NCI-H526 treated with DMSO at 0.1 percent for 48 hours (cell line): ENCODE measurements at regions not wholly inside any gene's neighbourhood (a gene's known extent, or its start where the extent isn't known, plus 50 kb on each side); places are given as distances from the start of the nearest gene placed in this dataset.

Experiments used
- DNase-seq: peaks from one replicate; lab custom pipeline; 2025; lab: John Stamatoyannopoulos, UW

DNA sequence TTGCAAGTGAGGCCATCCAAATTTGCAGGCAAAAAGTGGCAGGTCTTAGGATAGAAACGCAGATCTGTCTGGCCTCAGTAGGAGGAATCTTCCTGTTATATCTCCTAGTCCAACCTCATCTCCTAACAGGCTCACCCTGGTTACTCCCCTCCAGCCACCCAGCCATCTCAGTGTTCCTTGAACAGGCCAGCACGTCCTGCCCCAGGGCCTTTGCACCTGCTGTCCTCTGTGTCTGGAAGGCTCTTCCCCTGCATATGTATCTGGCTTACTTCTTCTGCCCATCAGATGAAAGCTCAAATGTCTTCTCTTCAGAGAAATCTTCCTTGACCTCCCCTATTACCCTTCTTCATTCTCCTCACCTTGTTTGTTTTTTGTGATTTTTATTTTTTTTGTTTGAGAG is 107.3 kb upstream of the ALDH1B1 start:
- no peak for DNase-seq

DNA sequence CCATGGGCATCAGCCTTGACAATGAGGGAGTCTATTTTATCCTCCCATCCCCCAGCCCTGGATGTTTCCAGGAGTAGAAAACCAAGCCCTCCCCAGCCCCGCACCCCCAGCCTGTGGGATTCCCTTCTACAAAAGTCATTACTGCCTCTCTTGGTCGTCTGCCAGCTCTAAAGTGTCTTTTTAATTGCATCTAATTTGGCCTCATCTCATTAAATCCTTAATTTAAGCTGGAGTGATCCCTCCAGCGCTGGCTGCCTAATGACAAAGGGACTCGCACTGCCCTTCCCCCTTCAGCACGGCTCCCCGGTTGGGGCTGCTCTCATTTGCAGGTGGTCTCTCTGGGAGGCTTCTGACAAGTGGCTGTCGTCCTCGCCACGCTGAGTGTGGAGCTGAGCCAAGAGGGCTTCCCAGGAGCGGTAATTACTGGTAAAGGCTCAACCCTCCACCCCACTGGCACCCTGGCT is 107.9 kb upstream of the ALDH1B1 start:
- no peak for DNase-seq

DNA sequence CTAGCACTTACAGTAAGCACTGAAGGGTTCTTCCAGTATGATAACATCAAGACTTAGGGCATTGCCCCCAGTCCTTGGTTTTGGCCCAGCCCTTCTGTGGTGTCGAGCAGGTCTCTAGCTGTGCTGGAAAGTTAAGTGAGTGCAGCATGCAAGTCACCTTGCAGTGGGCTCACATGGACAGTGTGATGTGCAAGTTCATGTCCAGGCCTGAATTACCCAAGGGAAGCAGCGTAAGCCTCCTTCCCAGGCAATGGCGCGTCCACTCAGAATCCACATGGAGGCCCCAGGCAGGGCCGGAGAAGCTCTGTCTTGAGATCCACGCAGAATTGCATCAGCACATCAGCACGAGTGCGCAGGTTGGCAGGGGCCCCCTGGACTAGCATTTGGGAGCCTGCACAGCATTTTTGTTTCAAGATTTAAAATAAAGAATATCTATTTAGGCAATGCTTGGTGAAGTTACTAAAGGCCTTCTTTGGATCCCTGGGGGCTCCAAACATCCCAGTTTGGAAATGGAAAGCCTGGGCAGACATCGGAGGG is 108.4 kb upstream of the ALDH1B1 start:
- DNase-seq, result no peak

DNA sequence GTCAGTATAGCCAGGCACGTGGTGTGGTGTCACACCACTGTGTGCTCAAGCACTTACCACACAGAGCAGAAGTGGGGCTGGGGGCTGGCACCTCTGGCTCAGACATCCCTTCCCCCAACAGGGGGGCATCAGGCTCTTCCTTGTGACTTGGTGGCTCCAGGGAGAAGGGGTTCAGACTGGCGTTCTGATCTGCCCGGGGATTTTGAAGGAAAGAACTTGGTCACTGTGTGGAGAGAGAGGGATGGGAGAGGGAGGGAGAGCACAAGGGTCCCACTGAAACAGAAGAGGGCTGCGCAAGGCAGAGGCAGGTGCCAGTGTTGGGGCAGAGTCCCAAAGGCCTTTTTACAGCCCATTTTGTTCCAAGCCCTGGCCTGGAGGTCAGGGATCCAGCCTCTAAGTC is 109.7 kb upstream of the ALDH1B1 start:
- DNase-seq, result no peak

DNA sequence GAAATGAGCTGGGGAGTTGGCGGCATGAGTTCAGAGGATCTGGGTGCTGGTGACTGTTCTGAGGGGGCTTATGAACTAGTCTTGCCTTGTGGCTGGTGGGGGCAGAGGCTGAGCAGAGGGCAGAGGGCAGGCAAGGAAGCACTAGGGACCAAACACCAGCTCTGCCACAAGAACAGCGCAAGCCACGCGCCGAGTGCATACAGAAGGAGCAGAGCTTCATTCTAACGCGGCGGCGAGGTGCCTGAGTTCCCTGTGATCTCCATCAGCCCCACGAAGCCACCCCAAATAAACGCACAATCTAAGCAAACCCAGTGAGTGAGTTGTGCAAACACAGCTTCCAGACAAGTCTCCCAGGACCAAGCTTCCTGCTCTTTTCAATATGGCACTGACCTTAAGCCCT is 110.6 kb upstream of the ALDH1B1 start:
- DNase-seq, result no peak

DNA sequence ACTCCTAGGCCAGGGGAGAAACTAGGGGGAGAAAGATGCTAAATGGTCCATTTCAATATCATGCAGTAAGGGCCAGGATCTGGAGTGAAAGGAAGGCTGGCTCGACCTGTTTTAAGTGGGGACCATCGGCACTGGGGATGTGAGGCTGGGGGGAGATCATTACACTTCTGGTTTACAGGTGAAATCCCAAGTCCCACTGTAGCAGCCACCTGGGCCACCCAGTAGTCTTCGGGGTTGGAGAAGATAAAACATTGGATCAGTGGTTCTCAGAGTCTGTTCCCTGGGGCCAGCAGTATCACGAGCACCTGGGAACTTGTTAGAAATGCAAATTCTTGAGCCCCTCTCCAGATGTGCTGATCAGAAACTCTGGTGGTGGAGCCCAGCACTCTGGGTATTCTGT is 111.3 kb upstream of the ALDH1B1 start:
- DNase-seq, result no peak

DNA sequence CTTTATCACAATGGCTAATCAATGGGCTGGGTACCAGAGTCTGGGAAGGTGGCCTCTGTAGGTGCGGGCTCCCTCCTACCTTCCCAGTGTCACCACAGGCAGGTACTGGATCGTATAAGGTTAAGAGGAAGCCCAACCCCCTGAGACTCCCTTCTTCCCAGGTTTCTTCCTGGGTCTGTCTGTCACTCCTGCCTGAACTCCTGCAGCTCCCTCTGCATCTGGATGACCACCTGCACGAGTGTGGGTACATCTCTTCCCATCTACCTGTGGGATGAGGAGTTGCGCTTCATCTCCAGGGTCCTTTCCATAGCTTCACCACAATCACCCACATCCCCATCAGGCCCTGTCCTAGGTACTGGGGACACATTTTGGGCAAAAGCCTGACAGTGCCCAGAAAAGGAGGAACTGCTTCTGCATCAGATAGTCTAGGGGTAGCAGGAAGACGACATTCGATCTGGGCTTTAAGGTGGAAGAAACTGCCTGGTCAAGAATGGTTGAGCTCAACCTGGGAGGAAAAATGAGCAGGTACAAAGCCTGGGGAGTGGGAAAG is 112.2 kb upstream of the ALDH1B1 start:
- no peak for DNase-seq

DNA sequence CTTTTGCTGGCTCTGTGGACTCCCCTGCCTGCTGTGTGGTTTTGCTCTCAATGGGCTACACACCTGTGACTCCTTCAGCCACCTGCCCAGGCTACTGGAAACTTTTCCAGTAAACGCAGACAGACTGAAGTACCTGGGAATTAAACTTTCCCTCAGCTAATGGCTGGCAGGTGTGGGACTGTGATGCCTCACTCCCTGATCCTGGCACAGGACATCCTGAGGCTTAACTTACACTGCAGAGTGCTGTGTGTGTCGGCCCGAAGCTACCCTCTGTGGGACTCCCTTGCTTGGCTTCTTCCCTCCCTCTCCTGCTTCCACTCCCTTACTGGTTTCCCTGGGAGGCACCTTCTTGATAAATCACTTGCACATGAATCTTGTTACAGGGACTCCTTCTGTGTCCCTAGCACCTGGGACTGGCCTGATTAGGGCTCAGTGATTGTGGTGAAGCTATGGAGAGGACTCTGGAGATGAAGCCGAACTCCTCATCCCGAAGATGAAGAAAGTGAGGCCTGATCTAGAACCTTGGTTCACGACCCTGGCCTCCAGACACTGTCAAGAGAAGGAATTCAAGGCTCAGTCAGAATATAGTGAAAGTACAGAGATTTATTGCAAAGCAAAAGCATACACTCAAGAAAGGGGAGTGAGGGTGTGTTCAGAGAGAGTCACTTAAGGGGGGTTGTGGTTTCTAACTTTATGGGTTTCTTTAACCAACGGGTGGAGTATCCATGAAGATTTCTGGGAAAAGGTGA is 113.4 kb upstream of the ALDH1B1 start:
- DNase-seq, result no peak

DNA sequence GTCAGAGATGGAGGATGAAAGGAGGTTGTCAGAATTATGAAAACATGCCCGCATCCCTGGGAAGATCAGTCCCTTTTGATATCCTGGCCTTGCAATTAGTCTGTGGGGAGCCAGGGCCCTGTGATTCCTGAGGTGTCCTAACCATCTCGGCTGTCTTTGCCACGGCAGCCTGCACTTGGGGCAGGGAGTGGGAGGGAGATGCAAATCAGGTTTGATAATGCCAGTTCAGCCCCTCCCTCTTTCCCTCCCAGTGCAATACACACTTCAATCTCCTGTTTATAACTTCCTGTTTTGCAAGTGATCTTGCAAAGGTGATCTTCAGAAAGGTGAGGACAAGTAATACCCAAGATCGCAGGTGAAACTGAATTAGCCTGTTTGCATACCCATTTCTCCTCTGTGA is 114.0 kb upstream of the ALDH1B1 start:
- DNase-seq, result peak; percentile 57

DNA sequence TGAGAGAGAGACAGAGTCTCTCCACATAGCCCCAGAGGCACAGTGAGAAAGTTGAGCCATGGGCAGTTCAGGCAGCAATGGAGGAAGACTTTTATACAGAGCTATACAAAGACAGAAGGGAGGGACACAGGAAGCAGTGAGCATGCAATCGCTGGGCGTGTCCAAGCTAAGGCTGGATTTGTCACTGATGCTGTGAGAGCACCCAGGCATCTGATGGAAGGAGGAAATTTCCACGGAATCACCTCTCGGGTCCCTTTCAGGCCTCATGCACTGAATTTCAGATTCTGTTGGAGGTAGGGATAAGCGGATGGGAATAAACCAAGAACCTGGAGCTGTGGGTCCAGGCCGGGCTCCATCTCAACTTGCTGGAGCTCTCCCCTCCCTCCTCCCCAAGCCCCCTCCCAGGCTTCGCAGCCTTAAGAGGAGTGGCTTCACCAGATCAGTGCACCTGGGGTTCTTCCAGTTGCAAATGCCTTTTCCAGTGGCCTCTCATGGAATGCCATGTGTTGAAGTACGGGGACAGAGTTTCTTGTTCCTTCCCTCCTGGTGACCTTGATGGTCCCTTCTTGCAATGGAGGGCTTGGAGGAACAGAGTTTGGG is 114.8 kb upstream of the ALDH1B1 start:
- DNase-seq, result no peak

DNA sequence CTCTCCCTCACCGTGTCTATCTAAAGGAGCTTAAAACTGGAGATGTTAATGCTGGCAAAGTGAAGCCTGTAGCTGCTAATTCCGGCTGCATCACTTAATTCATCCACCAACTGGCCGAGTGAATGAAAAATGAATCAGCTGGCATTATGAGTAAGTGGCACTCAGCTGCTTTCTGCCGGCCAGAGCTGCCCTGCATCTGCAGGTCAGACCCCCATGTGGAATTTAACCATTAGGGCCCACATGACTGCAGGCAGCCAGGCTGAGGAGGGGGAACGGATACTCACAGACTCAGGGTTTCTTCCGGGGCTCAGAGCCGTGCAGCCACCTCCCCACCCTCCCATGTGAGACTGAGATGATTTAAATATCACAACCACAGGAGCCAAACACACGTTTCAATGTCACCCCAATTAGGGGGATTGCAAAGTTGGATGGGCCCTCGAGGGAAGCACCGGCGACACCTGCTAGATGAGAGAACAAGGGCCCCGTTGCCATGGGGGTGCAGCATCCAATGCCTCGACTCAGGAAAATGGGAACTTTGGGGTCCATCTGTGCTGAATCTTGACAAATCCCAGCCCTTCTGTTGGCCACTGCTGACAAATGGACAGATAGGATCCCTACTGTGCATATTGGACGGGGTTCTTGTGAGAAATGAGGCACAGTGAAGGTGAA is 115.6 kb upstream of the ALDH1B1 start:
- DNase-seq, result no peak

DNA sequence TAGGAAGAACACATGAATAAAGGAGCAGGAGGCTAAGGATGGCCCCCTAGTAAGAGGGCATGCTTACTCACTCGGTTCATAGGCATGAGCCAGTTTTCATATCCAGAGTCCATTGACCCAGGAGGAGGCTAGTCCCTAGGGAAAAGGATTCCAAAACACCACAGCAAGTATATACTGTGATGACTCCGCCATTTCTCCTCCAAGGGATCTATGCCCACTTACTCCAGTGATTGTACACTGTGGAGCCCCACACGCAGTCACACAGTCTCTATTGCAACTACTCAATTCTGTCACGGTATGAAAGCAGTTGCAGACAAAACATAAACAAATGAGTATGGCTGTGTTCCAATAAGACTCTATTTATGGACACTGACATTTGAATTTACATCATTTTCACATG is 117.7 kb upstream of the ALDH1B1 start:
- DNase-seq, result no peak

DNA sequence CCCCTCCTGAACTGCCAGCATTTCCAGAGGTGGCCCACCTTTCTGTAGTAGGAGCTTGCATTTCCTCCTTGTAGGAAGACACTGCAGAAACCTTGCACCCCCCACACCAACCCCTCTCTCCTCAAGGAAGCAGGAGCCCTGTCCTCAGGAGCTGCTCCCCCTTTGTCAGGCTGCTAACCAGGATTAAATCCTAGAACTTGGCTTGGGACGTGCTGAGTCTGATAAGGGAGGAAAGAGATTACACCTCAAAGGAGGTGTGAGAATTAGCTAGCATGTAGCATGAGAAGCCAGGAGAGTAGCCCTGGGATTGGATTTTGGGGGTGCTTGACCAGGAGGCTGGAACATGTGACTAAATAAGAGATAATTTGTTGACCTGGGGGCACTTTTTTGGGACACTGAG is 119.8 kb upstream of the ALDH1B1 start:
- no peak for DNase-seq

DNA sequence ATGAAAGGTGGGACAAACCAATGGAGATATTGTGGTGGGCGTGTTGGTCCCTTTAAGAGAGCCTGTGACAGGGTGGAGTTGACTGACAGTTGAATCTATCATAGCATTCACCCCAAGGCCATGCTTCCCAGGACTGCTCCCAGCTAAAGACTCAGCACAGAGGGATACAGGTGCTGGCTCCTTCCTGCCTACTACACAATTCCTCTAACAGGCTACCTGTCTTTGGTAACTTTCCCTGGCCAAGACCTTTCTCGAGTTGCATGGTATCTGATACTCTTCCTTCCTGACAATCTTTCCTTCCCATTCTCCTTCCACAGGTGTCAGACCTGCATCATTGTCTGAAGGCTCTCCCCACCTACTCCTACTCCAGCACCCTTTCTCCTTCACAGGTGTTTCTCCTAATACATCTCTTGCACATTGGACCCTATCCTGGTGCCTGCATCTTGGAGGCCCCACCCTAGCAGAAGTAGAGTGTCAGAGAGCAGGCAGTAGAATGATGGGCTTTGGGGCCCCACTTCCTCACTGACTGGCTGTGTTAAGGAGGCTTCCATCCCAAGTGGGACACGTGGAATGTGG is 120.7 kb upstream of the ALDH1B1 start:
- no peak for DNase-seq

DNA sequence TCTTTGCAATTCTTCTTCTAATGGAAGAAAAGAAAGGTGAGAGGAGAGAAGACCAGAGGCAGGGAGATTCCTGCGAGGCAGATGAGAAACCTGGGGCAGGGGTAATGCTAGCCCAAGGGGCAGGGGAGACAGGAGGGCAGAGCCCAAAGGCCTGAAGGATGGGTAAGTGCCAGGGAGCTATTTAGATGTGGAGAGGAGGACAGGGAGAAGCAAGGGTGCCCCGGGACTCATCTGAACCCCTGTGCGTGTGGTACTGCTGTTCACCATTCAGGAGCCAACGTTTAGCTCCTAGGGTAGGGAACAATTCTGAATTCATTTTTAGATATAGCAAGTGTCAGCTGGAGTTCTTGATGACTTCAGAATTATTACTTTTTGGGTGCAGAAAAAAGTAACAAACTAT is 122.7 kb upstream of the ALDH1B1 start:
- no peak for DNase-seq

DNA sequence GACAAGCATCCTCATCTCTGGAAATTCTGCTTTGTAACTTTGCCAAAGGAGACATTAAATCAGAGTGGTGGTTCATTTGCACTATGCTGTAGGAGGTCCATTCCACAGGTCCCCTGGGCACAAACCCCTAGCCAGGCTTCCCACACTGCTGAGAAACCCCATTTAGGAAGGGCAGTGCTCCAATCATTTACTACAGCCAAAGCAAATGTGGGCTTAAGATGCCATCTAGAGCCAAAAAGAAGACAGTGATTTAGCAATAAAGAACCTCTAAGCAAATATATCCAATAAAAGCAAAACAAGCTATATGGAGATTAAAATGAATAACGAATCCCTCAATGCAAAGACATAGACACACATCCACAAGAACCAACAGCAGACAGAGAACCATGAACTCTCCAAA is 129.0 kb upstream of the ALDH1B1 start:
- no peak for DNase-seq

DNA sequence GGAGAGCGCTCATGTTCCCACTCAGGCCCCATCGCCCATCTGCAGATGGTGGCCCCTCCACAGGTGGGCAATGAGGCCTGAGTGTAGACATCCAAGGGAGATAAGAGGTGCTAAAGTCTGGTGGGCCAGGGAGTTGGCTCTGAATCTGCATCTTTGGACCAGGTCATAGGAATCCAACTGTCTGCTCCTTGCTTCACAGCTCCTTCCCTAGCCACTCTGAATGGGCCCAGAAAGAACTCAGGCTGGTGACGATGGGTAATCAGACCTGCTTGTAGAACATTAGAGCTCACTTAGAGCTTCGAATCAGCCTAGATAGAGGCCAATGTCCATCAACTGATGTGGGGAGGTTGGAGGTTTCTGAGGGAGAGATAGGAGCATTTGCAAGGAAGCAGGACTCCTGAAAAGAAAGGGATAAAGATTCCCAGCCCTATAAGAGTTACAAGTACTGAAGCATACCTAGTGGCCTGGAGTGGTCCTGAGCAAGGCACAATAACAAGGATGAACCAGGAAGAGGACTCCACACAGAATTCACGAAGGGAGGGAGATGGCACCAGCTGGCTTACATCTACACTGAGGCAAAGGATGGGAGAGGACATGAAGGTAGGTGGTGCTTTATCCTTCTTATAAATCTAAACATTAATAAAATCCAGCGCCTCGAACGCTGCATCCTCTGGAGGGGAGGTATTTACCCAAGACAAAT is 132.8 kb upstream of the ALDH1B1 start:
- no peak for DNase-seq

DNA sequence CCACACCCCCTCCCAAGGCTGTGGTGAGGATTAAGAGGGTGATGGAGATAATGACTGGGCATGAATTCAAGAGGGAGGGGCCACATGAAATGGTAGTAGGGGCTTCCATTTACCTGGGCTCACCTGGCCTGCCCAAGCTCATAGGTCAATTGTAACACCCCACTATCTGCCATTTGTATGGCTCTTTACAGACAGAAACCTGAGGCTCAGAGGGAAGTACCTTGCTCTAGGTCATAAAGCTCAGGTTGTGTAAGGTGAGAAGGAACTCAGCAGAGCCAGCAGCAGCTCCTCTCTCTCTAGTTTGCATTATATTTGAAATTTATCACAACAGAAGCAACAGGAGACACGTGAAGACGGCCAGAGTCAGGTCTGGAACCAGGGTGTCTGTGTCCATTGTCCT is 133.4 kb upstream of the ALDH1B1 start:
- DNase-seq, result no peak

DNA sequence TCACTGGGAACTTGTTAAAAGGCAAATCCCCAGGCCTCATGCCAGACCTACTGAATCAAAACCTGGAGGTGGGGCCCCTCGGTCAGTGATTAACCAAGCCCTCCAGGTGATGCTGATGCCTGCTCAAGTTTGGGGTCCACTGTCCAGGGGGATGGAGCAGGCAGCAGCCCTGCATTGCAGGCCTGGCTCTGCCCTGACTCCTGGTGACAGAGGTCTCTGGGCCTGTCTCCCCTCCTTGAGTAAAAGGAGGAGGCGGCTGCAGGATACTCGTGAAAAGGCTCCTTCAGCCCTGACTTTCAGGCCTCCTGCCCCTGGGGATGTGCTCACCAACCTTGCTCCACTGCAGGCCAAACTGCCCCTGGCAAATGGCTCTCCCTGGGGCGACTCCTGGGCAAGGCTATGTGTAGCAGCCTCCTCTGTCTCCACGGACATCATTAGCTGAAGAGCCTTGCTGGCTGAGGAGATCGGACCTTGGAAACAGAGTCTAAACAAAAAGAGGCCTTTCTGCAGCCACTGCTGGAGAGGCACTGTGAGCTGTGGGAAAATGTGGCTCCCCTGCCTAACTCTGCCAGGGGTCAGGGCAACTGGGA is 134.8 kb upstream of the ALDH1B1 start:
- DNase-seq, result no peak

DNA sequence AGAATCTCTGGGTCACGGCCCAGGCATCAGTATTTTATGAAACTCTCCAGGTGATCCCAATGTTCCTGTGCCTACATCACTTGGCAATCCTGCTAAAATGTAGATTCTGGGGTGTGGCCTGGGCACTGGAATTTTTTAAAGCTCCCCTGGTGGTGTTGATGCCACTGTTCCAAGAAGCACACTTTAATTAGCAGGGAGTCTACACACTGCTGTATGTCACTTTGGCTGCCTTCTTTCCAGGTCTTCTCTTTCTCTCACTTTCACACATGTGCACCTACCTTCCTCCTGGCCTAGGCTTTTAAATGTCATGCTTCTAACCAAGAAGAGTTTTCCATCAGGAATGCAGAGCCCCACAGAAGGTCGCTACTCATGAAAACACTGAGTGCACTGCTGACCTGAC is 136.0 kb upstream of the ALDH1B1 start:
- DNase-seq, result no peak

DNA sequence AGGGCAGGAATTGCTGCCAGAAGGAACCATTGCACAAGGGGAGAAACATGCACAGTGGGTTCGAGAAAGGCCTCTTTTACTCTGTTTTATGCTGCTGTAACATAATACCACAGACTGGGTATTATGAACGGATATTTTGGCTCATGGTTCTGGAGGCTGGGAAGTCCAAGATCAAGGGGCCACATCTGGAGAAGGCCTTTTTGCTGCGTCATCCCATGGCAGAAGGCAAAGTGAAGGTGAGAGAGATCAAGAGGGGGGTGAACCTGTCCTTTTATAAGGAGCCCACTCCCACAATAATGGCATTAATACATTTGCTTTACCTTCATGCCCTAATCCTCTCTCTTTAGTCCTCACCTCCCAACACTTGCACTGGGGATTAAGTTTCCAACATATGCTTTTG is 136.9 kb upstream of the ALDH1B1 start:
- DNase-seq, result no peak

DNA sequence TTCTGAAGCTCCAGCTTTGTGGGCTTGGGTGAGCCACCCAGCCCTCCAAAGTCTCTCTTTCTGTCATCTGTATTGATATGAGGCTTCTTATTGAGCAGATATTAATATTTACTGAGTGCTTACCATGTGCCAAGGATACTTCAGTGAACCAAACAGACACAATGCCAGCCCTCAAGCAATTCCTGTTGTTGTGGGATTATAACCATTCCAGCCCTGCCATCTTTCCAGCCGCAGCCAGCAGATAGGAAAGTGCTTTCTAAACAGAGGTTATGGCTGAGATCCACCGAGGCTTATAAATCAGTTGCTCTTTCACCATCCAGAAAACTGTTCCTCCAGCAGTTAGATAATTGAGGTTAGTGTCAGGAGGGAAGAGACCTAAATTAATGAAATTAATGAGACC is 137.7 kb upstream of the ALDH1B1 start:
- no peak for DNase-seq
